Dermis microvascular lymphatic vessel endothelial cell (primary cell): ENCODE measurements at regions not wholly inside any gene's neighbourhood (a gene's known extent, or its start where the extent isn't known, plus 50 kb on each side); places are given as distances from the start of the nearest gene placed in this dataset.

Source experiments
- DNase-seq, 2 donors: peaks; one replicate each; pipeline versions ENCODE4 v3.0.0 to v3.0.0-alpha.2; 2010; ENCODE audit warnings: low read depth in 2 of 2

DNA sequence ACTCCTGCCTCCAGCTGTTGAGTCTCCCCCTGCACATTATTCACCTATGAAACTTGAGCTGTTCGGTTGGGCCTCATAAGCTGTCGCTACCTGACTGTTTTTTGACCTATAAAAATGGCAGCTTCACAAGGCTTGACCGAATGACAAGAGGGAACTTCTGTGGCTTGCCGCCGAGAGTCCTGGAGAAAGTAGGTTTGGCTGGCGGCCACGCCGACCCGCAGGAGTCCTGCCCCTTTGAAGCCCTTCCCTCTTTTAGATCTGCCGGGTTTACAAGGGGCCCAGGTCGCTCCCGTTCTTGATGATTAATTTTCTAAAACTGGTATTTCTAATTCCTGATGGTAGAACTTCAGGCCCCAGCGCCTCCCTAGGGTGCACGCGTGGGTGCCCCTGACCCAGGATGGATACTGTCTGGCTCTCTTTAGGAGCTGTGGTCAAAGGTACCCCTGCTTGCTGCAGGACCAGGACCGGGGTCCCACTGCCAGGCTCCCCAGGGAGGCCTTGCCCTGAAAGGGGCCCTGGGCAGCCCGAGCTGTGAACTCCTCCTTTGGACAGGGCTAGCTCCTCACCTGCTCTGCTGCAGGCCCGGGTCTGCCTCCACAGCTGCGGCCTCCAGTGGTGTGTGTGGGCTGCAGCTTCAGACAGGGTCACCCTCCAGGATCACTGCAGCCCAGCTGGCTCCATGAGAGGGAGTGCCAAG, 171.8 kb downstream of the CTTN start:
- DNase-seq, result no peak

DNA sequence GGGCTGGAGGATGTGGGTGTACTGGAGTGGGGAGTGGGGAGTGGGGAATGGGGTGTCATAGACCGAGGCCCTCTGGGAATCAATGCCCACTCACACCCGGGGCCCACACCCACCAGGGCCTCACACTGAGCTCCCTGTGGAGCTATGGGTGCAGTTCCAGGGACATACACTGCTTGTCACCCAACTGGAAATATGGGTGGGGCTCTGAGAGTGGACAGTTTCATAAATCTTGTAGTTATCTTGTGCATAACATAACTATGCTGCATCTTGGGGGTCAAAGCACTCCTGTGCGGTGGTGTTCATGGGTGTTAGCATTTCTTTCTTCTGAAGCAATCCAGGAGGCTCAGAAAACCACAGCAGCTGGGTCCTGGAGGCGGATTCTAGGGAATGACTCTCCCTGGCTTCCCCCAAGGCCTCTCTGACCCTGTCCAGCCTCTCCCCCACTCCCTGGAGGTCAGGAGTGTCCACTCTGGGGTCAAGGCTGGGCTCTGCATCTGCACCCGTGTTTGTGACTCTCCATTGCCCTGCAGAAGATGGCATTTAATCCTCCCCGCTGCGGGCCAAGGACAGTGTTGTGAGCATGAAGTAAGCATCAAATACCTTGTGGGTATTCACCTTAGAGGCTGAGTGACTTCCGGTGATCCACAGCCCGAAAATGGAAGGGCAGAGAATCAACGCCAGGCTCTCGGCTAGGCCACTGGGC, 172.5 kb downstream of the CTTN start:
- no peak for DNase-seq

DNA sequence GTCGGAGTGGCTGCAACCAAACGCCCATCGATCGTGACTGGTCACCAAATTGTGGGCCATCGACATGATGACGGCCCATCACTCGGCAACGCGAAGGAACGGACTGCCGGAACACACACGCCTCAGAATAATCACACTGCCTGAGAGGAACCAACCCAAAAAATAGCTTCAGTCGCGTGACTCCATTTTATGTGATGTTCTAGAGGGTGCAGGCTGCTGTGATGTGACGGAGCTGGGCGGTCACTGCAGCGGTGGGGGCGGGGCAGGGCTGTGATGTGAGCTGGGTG, 174.6 kb downstream of the CTTN start:
- no peak for DNase-seq

DNA sequence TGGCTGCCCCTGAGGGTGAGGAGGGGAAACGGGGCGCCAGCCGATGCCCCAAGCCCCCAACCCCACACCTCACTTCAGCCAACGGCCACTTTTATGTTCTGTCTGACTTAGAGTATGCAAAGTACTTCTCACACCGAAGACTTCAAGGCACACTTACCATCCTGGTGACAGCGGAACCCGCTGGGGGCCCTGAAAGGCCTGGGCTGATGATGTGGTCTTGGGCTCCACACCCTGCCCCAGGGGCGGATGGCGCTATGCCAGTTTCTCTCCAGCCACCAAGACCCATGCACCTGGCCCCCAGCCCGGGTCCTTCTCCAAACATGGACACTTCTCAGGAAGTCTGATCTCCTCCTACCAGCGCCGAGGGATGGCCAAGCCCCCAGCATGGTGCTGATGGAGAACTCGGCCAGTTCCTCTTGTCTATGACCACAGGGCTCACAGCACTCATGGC, 175.4 kb downstream of the CTTN start:
- no peak for DNase-seq

DNA sequence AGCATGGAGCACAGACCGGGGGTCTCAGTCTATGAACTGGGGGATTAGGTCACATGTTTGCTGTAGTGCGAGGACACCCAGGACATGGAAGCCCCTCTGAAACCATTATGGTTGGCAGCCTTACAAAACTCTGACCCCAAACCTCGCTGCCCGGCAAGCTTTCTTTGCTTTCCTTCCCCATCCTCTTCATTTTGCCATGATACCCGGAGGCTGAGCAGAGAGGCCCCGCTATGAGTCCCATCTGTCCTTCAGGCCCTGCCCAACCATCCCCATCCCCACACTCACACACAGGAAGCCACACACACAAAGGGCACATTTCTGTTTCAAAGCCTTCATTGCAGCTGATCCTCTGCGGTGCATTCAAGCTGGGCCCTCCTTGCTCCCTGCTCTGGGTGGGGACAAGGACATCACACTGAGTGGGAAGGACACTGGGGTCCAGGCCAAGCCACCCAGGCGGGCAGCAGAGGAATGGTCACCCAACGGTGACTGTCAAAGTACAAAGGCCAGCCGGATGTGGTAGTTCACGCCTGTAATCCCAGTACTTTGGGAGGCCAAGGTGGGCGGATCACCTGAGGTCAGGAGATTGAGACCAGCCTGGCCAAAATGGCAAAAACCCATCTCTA, 176.5 kb downstream of the CTTN start:
- no peak for DNase-seq

DNA sequence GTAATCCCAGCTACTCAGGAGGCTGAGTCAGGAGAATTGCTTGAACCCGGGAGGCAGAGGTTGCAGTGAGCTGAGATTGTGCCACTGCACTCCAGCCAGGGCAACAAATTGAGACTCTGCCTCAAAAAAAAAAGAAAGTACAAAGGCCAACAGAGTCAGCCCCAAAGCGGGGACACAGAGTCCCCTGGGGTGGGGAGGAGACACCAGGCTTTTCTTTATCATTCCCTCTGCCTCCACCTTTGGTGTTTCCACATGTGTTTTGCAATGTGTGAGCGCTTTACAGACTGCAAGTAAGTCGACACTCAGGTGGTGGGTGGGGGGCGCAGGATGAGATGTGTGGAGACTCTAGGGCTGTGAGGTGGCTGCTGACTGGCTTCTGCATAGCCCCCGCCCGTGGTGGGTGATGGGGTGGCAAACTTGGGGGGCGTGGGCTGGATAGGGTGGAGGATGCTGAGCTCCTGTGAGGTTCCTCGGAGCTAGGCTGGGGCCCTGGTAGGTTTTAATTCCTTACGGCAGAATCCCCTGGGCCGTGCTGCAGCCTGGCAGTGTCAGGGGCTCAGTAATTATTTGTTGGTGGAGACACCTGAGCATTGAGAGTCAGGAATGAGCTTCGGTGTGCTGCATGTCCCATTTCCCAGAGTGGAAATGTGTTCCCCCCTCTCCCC, 177.2 kb downstream of the CTTN start:
- no peak for DNase-seq

DNA sequence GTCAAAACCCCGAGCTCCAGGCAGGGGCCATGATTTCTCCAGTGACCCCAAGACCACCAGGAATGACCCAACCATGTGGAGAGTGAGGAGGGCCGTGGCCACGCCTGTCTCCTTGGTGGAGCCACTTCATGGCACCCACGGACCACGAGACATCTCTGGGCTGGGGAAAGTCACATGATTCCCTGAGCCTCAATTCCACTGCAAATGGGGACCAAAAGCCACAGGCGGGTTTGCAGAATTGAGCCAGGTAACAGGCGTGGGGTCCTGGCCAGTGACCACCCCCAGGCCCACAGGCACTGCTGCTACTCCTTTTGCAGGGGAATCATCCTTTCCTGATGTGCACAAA, 178.9 kb downstream of the CTTN start:
- no peak for DNase-seq

DNA sequence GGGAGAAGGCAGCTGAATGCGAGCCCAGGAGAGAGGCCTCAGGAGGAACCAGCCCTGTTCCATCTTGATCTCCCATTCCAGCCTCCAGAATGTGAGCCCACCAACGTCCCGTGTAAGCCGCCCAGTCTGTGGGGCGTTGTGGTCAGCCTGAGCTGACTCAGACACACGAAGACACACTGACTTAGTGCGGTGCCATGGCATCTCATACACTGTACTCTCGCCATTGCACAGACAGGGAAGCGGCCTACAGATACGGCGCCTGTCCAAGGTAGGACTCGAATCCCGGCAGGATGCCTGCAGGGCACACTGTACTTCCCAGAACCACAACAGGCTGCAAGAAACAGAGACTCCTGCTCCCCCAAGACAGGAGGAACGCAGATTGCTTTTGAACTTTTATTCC, 179.6 kb downstream of the CTTN start:
- DNase-seq, result no peak

DNA sequence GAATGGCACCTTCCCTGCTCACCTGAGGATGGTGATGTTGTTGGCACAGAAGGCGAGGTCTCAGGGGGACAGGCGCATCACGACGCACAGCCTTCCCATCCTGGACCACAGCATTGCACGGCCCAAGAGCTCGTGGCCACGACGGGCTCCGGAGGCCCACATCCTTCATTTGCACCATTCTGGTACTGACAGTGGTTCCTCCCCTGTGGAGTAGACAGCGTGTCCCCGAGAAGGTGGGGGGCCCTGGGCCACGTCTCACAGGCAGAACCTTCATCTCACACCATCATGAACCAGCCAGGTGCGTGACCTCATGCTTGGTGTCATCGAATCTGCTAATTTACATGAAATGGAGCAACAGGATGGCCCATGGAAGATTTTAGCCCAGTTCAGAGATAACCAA, 180.0 kb downstream of the CTTN start:
- DNase-seq, result no peak

DNA sequence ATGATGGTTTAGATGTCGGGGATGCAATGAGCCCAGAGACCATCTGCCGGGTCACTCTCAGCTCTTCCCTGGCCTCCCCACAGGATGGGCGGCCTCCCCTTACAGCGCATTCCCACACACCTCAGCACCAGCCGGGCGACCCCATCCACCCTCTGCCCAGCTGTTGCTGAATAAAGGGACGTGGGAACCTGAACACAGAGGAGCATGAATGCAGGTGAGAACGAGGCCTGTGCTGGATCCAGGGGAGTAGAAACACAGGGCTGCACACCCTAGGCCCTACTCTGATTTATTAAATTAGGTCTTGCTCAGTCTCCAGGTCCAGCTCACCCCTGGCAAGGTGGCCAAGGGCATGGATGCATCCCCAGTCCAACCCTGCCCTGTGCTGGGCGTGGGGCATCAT, 180.5 kb downstream of the CTTN start:
- no peak for DNase-seq

DNA sequence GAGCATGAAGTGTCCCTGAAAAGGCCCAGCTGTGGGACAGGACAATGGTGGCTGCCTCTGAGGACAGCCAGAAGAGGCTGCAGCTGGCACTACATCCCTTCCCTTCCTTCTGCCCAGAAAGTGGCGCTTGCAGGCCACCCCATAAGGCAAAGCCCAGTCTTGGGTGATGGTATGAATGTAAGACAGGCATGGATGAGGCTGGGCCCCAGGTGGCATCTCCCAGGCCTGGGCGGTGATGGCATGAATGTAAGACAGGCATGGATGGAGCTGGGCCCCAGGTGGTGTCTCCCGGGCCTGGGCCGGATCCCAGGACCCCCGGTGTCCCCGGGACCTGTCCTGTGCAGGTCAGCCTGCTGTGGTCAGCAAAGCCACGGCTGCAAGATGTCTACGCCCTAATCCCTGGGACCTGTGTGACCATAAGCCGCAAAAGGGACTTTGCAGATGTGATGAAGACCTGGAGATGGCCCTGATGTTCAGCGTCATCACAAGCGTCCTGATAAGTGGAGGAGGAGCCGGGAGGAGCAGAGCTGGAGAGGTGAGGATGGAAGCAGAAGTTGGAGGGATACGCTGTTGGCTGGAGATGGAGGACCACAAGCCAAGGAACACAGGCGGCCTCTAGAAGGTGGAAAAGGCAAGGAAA, 181.1 kb downstream of the CTTN start:
- DNase-seq, result no peak

DNA sequence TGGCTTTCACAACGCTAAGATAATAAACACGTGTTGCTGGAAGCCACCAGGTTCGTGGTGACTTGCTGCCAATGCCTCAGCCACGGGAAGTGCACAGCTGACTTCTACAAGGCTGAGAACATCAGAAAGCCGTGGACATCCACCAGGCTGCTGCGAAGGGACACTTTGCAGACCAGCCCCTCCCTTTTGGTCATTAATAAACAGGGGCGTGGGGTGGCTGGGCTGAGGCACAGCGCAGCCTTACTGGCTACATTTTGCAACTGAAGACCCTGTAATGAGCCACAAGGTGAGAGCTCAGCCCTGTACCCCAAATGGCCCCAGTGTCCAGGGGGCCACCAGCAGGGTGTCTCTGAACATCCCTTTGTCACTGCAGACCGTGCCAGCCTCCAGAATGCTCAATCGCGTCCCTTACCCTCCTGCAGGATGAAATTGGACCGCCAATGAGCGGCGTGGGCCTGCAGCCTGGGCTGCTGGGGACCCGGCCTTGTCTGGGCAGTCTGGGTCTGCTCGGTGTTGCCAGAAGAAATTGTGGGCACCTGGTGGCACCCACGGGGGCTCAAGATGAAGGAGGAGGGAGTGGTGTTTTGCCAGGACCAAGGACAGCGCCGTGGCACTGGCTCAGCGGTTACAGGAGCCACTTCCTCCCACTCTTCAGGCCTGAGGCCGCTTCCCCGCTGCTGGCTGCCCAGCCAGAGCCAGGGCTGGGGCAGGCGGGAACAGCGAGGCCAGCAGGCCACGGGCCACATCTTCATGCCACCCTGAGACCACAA, 181.9 kb downstream of the CTTN start:
- DNase-seq, result no peak

DNA sequence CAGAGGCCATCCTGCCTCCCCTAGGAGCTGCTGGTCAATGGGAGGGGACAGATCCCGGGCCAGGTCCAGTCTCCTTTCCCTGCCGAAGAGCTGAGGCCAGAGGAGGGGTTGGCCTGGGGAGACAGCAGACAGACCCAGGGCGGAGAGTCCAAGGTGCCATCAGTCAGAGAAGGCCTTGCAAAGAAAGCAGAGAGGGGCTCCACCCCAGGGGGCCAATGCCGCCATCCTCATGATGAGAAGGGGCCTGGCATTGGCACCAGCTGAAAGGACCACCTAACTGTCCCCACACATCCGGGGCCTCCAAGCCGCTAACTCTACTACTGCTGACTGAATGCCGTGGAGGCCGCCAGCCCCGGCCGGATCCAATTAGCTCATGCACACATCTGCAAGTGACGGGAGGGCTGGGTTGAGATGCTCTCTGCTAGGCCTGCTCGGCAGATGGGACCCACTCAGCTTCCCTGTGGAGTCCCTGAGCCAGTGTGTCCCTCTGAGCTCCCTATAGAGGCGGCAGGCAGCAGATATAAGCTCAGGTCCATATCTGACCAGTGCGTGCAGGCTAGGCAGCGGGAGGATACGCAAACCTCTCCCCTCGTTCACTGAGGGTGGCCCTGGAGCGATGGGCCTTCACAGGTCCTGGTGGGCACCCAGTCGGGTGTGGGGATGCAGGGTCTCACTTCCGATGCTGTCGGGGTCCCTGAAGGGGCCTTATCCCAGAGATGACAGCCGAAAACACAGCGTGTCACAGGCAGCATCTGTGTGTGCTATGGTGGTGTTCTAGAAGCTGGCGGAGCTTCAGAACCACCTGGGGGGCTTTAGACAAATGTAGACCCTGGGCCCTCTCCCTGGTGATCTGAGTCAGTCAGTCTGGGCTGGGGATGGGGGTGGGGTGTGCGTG, 183.9 kb downstream of the CTTN start:
- no peak for DNase-seq

DNA sequence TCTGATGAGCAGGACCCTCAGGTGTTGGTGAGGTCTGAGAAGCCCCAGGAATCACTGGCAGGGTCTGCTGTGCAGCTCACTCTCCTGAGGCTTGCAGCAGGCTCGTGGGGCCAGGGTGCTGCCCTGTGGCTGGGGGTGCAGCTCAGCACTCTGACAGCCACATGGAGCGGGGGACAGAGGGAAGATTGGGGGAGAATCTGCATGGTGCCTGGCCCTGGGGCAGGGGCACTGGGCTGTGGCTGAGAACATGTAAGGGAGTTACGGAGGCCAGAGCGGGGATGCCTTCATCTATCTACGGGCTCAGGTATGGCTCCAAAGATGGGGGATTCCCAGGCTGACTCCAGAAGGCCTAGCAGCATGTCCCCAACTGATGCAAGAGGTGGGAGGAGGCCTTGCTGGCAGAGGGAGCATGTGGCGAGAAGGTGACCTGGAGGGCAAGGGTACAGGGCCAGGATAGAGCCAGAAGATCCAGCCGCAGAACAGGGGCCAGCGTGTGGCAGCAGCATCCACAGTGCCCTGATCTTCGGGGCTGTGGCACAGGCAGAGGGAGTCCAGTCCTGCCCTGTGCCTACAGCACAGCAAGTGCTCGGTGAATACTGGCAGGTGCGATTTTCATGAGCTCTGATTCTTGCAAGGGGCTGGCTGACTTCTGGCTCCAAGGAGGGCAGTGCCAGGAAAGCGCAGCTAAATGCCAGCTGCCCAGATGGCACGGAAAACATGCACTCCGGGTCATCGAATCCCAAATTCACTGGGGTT, 184.7 kb downstream of the CTTN start:
- no peak for DNase-seq

DNA sequence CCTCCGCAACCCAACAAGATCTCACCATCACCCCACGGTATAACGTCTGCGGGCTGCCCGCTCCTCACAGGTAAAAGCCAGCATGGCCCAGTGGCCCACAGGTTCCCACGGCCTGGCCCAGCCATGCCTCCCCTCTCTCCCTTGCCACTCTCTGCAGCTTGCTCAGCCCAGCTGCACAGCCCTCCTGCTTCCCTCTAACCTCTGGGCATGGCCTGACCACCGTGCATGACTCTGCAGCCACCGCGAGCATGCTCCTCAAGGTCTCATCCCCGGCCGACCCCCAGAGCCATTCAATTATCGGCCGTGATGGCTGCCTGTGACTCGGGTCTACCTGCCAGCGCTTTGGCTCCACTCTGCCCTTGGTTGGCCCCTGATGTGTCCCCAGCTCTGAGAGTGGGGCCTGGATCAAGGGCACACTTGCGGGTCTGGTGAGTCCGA, 185.5 kb downstream of the CTTN start:
- DNase-seq, result no peak

DNA sequence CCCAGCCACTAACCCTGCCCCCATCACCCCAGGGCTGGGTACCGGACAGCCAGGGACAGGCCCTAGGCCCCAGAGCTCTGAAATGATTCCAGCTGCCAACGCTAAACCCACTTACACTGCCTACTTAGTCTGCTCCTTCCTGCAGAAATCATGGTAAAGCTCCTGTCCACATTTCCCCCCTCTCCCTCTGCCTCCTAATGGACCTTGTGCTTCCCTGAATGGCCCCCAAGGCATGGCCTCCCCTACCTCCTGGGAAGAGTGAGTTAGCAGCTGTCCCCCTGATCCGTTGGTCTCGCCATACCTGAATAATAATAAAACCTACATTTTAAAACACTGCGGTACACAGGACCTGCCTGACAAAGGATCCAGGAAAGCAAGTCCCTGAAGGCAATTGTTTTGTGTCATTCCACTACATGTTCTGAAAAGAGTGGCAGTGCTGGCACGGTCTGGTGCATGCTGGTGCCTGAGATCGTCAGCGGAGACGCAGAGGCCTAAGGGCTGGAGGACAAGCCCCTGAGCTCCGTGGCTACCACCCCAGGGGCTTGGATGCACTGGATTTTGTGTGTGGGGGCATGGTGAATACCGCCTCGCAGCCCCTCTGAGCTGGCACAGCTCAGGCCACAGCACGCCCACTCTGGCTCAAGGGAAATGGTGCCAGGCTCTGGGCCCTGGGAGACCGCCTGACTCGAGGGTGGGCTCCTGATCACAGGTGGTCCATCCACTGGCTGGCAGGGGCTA, 186.3 kb downstream of the CTTN start:
- no peak for DNase-seq

DNA sequence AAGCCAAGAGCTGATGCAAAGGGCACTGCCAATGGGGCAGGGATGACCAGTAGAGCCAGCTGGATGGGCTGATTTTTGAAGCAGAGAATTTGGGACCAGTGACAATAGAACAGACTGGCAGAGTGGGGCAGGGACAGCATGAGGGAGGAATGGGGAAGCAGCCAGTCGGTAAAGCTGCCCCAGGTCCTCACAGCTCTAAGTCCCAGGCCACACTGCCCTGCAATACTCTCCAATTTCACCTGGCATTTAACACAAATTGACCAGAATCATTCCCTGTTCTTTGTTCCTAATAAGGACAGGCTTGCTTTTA, 186.9 kb downstream of the CTTN start:
- DNase-seq, result no peak

DNA sequence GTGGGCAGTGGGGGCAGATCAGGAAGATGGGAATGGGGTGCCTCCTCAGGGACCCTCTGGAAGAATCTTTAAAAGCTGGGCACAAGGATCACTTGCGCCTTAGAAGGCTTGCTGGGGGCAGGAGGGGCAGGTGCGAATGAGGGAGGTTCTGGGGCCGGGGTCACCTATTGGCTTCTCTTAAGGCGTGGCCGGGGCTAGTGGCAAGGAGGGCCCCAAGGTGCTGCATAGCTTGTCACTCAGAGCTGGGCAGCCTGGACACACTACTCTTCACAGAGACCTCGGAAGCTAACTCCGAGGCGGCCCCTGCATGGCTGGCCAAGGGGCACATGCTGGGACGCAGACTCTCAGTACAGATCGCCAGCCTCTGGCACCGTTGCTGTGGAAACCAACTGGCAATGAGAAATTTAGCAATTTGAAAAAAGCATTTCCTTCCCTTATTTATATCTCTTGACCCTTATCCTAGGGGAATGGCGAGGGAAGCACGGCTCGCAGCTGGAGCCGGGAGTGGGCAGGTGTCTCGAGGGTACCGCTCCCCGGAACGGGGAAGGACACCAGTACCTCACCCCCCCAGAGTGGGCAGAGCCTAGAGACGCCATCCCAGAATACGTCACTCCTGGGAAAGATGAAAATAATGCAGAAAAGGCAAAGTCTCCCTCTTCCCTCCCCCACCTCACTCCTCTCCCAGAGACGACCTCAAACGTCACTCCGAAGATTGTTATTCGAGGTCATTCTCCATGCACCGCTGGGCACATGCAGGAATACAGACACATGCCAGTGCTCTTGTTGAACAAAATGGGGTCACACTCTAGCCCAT, 188.1 kb downstream of the CTTN start:
- no peak for DNase-seq
